GM12878 (cell line): ENCODE measurements at regions not wholly inside any gene's neighbourhood (a gene's known extent, or its start where the extent isn't known, plus 50 kb on each side); places are given as distances from the start of the nearest gene placed in this dataset.

ENCODE experiments used
- ATAC-seq: fragments of 200-7000 bp; cut with Tn5 transposase; 3 replicates; pipeline ENCODE4 v1.9.1; 2020; ENCODE audit warnings: mild to moderate bottlenecking, moderate library complexity
- BruUV-seq: library from RNA; stranded (reverse); fragments of 400-500 nt; replicated peaks from 2 replicates; lab custom pipeline; 2021; lab: Mats Ljungman, UMichigan
- CTCF ChIA-PET: fragments of 300-600 bp; sonication (Branson Sonifier 250); formaldehyde crosslinking; extraction: SDS; loops from one replicate; lab custom pipeline; 2021; ENCODE audit warnings: inconsistent platforms; lab: Yijun Ruan, JAX
- POLR2A ChIA-PET: fragments of 350-600 bp; formaldehyde crosslinking; extraction: SDS; loops from one replicate; lab custom pipeline; 2021; ENCODE audit warnings: inconsistent platforms; lab: Charles Lee
- RAD21 ChIA-PET: fragments of 300-600 bp; sonication (Branson Sonifier 250); formaldehyde crosslinking; loops from one replicate; lab custom pipeline; 2023; ENCODE audit warnings: antibody characterized with exemption; ENCODE audit not compliant: unreplicated experiment; lab: Charles Lee
- SMC1A ChIA-PET: fragments of 300-600 bp; sonication (Branson Sonifier 250); formaldehyde crosslinking; loops from one replicate; lab custom pipeline; 2023; ENCODE audit not compliant: unreplicated experiment, uncharacterized antibody; lab: Charles Lee
- DNase-seq: peaks from one replicate; pipeline ENCODE4 v3.0.0-alpha.2; 2011; ENCODE audit warnings: low read depth, low spot score
- FAIRE-seq: peaks from 3 replicates; lab custom pipeline; 2011; peaks lifted over from hg19 to GRCh38; lab: Jason Lieb, UNC
- H2AFZ ChIP-seq: 2 replicates; pipeline ENCODE4 v1.6.0; 2011; ENCODE audit warnings: low read depth, low read length, control low read depth; ENCODE audit not compliant: control insufficient read depth
- H3K27ac ChIP-seq: 2 replicates; pipeline ENCODE4 v1.5.1; 2011; ENCODE audit warnings: control low read depth; ENCODE audit not compliant: control insufficient read depth, insufficient read depth
- H3K27me3 ChIP-seq, 2 experiments: replicated peaks in 1 of 2; 2 replicates each; pipeline versions ENCODE4 v1.6.0 to v1.6.1; 2011; ENCODE audit warnings: low read length in 1 of 2; ENCODE audit not compliant: control insufficient read depth in 2 of 2, insufficient read depth in 2 of 2
- H3K36me3 ChIP-seq, 2 experiments: 2 replicates each; pipeline ENCODE4 v1.5.1; 2011; ENCODE audit warnings: low read length in 1 of 2; ENCODE audit not compliant: control insufficient read depth in 2 of 2, insufficient read depth in 2 of 2
- H3K4me1 ChIP-seq: 2 replicates; pipeline ENCODE4 v1.6.1; 2011; ENCODE audit warnings: mild to moderate bottlenecking, low read length, moderate library complexity, mixed read lengths; ENCODE audit not compliant: control insufficient read depth, insufficient read depth
- H3K4me2 ChIP-seq: 2 replicates; pipeline ENCODE4 v1.6.0; 2011; ENCODE audit warnings: control low read depth; ENCODE audit not compliant: control insufficient read depth, insufficient read depth
- H3K4me3 ChIP-seq: fragments of 200-600 bp; sonication (generic); 2 replicates; pipeline ENCODE4 v1.5.1; 2016
- H3K79me2 ChIP-seq: 2 replicates; pipeline ENCODE4 v1.6.0; 2011; ENCODE audit warnings: low read length; ENCODE audit not compliant: control insufficient read depth, insufficient read depth
- H3K9ac ChIP-seq: 2 replicates; pipeline ENCODE4 v1.8.0; 2011; ENCODE audit warnings: low read length, control low read depth, mixed read lengths; ENCODE audit not compliant: control insufficient read depth, insufficient read depth
- H3K9me3 ChIP-seq: replicated peaks from 3 replicates; pipeline ENCODE4 v1.5.1; 2011; ENCODE audit warnings: mild to moderate bottlenecking, low read length; ENCODE audit not compliant: control insufficient read depth, insufficient read depth
- H4K20me1 ChIP-seq: 2 replicates; pipeline ENCODE4 v1.6.0; 2011; ENCODE audit not compliant: control insufficient read depth, insufficient read depth
- ATF3 ChIP-seq: IDR thresholded peaks from 2 replicates; pipeline ENCODE4 v1.6.1; 2011; ENCODE audit warnings: low read depth, mild to moderate bottlenecking, low read length, moderate library complexity, borderline replicate concordance; ENCODE audit errors: extremely low read depth
- BACH1 ChIP-seq: fragments of 450-650 bp; IDR thresholded peaks from 2 replicates; pipeline ENCODE4 v1.6.1; 2017; ENCODE audit warnings: mild to moderate bottlenecking, borderline replicate concordance
- CHD2 ChIP-seq: IDR thresholded peaks from 2 replicates; pipeline ENCODE4 v1.6.1; 2011; ENCODE audit warnings: low read depth, low read length, improper control_type of control experiment, borderline replicate concordance
- CHD4 ChIP-seq: fragments of 200-600 bp; sonication (generic); IDR thresholded peaks from 2 replicates; pipeline ENCODE4 v1.6.1; 2016; ENCODE audit warnings: mild to moderate bottlenecking
- EP300 ChIP-seq, 2 experiments: fragments of 150-350 bp in 1 of 2; IDR thresholded peaks; 2 replicates each; pipeline ENCODE4 v1.6.1; 2011 to 2012; ENCODE audit warnings: low read depth in 2 of 2, low read length in 2 of 2, borderline replicate concordance in 1 of 2, improper control_type of control experiment in 1 of 2, inconsistent platforms in 1 of 2; ENCODE audit not compliant: control insufficient read depth in 1 of 2
- FOS ChIP-seq: IDR thresholded peaks from 3 replicates; pipeline ENCODE4 v1.6.1; 2011; ENCODE audit warnings: borderline replicate concordance; ENCODE audit not compliant: insufficient read length; ENCODE audit errors: extremely low read depth
- HSF1 ChIP-seq: fragments of 150-350 bp; IDR thresholded peaks from 2 replicates; pipeline ENCODE4 v1.6.1; 2014; ENCODE audit warnings: mild to moderate bottlenecking, low read depth, low read length
- MYB ChIP-seq: fragments of 150-350 bp; IDR thresholded peaks from 2 replicates; pipeline ENCODE4 v1.6.1; 2014; ENCODE audit warnings: mild to moderate bottlenecking, low read depth, low read length, borderline replicate concordance
- POLR2A ChIP-seq: IDR thresholded peaks from 2 replicates; pipeline ENCODE4 v1.6.1; 2011; ENCODE audit warnings: low read depth, mild to moderate bottlenecking, low read length
- SIX5 ChIP-seq: IDR thresholded peaks from 2 replicates; pipeline ENCODE4 v1.6.1; 2011; ENCODE audit warnings: mild to moderate bottlenecking, low read depth, low read length, moderate library complexity; ENCODE audit not compliant: severe bottlenecking
- SRF ChIP-seq, 2 experiments: IDR thresholded peaks; 2 replicates each; pipeline ENCODE4 v1.6.1; 2011; ENCODE audit warnings: low read depth in 2 of 2, low read length in 2 of 2, mild to moderate bottlenecking in 1 of 2, moderate library complexity in 1 of 2
- ZNF217 ChIP-seq: fragments of 450-650 bp; IDR thresholded peaks from 2 replicates; pipeline ENCODE4 v1.6.1; 2017; ENCODE audit warnings: antibody characterized with exemption, mild to moderate bottlenecking
- ZNF622 ChIP-seq: fragments of 450-650 bp; IDR thresholded peaks from 2 replicates; pipeline ENCODE4 v1.6.1; 2017; ENCODE audit warnings: mild to moderate bottlenecking, inconsistent platforms
- ZZZ3 ChIP-seq: IDR thresholded peaks from 2 replicates; pipeline ENCODE4 v1.6.1; 2011; ENCODE audit warnings: low read depth; ENCODE audit not compliant: control insufficient read depth, insufficient read length
- WGBS: methylation state at CpG from one replicate; pipeline ENCODE4 v1.1.6; 2016; ENCODE audit warnings: low lambda C conversion rate; ENCODE audit not compliant: insufficient replicate concordance, insufficient coverage; ENCODE audit errors: missing lambda C conversion rate; 5-methylcytosine and 5-hydroxymethylcytosine counted together
- in situ Hi-C: fragments of 300-500 bp; cut with MboI; formaldehyde crosslinking; loops from 9 replicates; pipeline ENCODE4 v1.14.3; 2018; ENCODE audit warnings: mixed read lengths
- intact Hi-C: fragments of 100-400 bp; cut with micrococcal nuclease; formaldehyde crosslinking; loops from one replicate; pipeline ENCODE4 v1.14.2; 2022; ENCODE audit not compliant: unreplicated experiment

- Histone ChIP-seq H4K20me1 (no peaks in the 10 kb centered on the region), H3K4me3 (no peak overlapping the region), H3K27me3 (peaks cover 2 to 3% of the 10 kb centered on the region in 2 experiments; a peak in 2 of 4 replicates), H3K27ac (no peak overlapping the region), H3K4me1 (no peaks in the 10 kb centered on the region), H3K9ac (no peak overlapping the region), H3K36me3 (no peaks in the 10 kb centered on the region), H3K79me2 (no peaks in the 10 kb centered on the region), H3K9me3 (no peaks in the 10 kb centered on the region), H3K4me2 (no peak overlapping the region), H2AFZ (no peak overlapping the region)
- intact Hi-C loops (no loop called here), in situ Hi-C loops (no loop called here)
- BruUV-seq = no TSS peak
- SMC1A ChIA-PET = no interaction called here
- no peak for TF ChIP-seq SRF (IDR thresholded peaks at IDR 0.05; ENCODE audit: low read depth in 2 of 2, low read length in 2 of 2)
- no peak for TF ChIP-seq HSF1
- no peak for TF ChIP-seq SIX5
- no peak for TF ChIP-seq EP300 (IDR thresholded peaks at IDR 0.05; ENCODE audit: borderline replicate concordance in 1 of 2, control insufficient read depth in 1 of 2, low read depth in 2 of 2, low read length in 2 of 2)
- TF ChIP-seq ZZZ3 = no peak
- no peak for TF ChIP-seq POLR2A
- no peak for TF ChIP-seq FOS
- TF ChIP-seq ZNF622 = no peak
- TF ChIP-seq ZNF217 = no peak
- no peak for TF ChIP-seq CHD2
- TF ChIP-seq BACH1 = no peak
- TF ChIP-seq ATF3 = no peak
- no peak for TF ChIP-seq MYB
- TF ChIP-seq CHD4 = no peak
- no peak for FAIRE-seq
- ATAC-seq = no peak
- CTCF ChIA-PET = no interaction called here
- 40% methylated on average over 8 of the region's 8 CpGs for WGBS
- RAD21 ChIA-PET = no interaction called here
- POLR2A ChIA-PET = no interaction called here
- no peak for DNase-seq
Measured at GRCh38 chr20:51111290-51111689, 88.4 kb upstream of the KCNG1 start.
